Duodenal mucosa (tissue), 2 donors: ENCODE measurements at regions not wholly inside any gene's neighbourhood (a gene's known extent, or its start where the extent isn't known, plus 50 kb on each side); places are given as distances from the start of the nearest gene placed in this dataset.

Source experiments
- H3K27ac ChIP-seq: one replicate; pipeline ENCODE4 v1.7.0; 2013; ENCODE audit warnings: low read depth, low read length
- H3K27me3 ChIP-seq, 2 donors: one replicate each; pipeline ENCODE4 v1.7.0; 2013; ENCODE audit warnings: low read length in 2 of 2, control low read depth in 1 of 2; ENCODE audit not compliant: insufficient read depth in 2 of 2, control insufficient read depth in 1 of 2
- H3K36me3 ChIP-seq, 2 donors: one replicate each; pipeline ENCODE4 v1.7.0; 2013; ENCODE audit warnings: low read length in 2 of 2, control low read depth in 1 of 2; ENCODE audit not compliant: insufficient read depth in 2 of 2, control insufficient read depth in 1 of 2
- H3K4me1 ChIP-seq, 2 donors: one replicate each; pipeline ENCODE4 v1.7.0; 2013; ENCODE audit warnings: low read length in 2 of 2, control low read depth in 1 of 2; ENCODE audit not compliant: insufficient read depth in 2 of 2, control insufficient read depth in 1 of 2
- H3K4me3 ChIP-seq, 2 donors: one replicate each; pipeline ENCODE4 v1.7.0; 2013; ENCODE audit warnings: low read length in 2 of 2, low read depth in 1 of 2
- H3K9ac ChIP-seq, 2 donors: one replicate each; pipeline ENCODE4 v1.7.0; 2013; ENCODE audit warnings: low read length in 2 of 2, low read depth in 1 of 2
- H3K9me3 ChIP-seq, 2 donors: one replicate each; pipeline ENCODE4 v1.7.0; 2013; ENCODE audit warnings: low read length in 2 of 2, control low read depth in 1 of 2; ENCODE audit not compliant: control insufficient read depth in 1 of 2

- H3K4me1 ChIP-seq: no peaks in the 10 kb centered on the region
- no peak overlapping the region for H3K27ac ChIP-seq
- H3K27me3 ChIP-seq: no peaks in the 10 kb centered on the region
- no peak overlapping the region for H3K9ac ChIP-seq
- H3K36me3 ChIP-seq: no peaks in the 10 kb centered on the region
- H3K4me3 ChIP-seq: no peak overlapping the region
- H3K9me3 ChIP-seq: no peaks in the 10 kb centered on the region
Measured at GRCh38 chr1:221165839-221166500, 286.7 kb downstream of the HLX start.

GRCh38 chr1:221166559-221167318, 287.5 kb downstream of the HLX start:
- Histone ChIP-seq H3K4me1 (no peaks in the 10 kb centered on the region), H3K9me3 (no peaks in the 10 kb centered on the region), H3K4me3 (no peak overlapping the region), H3K27ac (no peak overlapping the region), H3K36me3 (no peaks in the 10 kb centered on the region), H3K9ac (no peak overlapping the region), H3K27me3 (no peaks in the 10 kb centered on the region)

- no peak overlapping the region for H3K9ac ChIP-seq
- H3K36me3 ChIP-seq: no peaks in the 10 kb centered on the region
- H3K27ac ChIP-seq: no peak overlapping the region
- no peaks in the 10 kb centered on the region for H3K9me3 ChIP-seq
- H3K27me3 ChIP-seq: no peaks in the 10 kb centered on the region
- H3K4me1 ChIP-seq: no peaks in the 10 kb centered on the region
- H3K4me3 ChIP-seq: no peak overlapping the region
Measured at GRCh38 chr1:221169447-221169889, 290.2 kb downstream of the HLX start.

GRCh38 chr1:221170171-221170570, 290.9 kb downstream of the HLX start:
- no peaks in the 10 kb centered on the region for H3K4me1 ChIP-seq
- H3K4me3 ChIP-seq: no peak overlapping the region
- H3K9me3 ChIP-seq: no peaks in the 10 kb centered on the region
- no peaks in the 10 kb centered on the region for H3K36me3 ChIP-seq
- no peak overlapping the region for H3K27ac ChIP-seq
- no peak overlapping the region for H3K9ac ChIP-seq
- no peaks in the 10 kb centered on the region for H3K27me3 ChIP-seq

- H3K9me3 ChIP-seq: no peaks in the 10 kb centered on the region
- H3K9ac ChIP-seq: no peak overlapping the region
- H3K27ac ChIP-seq: no peak overlapping the region
- no peak overlapping the region for H3K4me3 ChIP-seq
- no peaks in the 10 kb centered on the region for H3K27me3 ChIP-seq
- no peaks in the 10 kb centered on the region for H3K36me3 ChIP-seq
- no peaks in the 10 kb centered on the region for H3K4me1 ChIP-seq
Measured at GRCh38 chr1:221171768-221172167, 292.5 kb downstream of the HLX start.

GRCh38 chr1:221172841-221173240, 293.6 kb downstream of the HLX start:
- H3K36me3 ChIP-seq: no peaks in the 10 kb centered on the region
- no peak overlapping the region for H3K4me3 ChIP-seq
- H3K4me1 ChIP-seq: no peaks in the 10 kb centered on the region
- H3K9me3 ChIP-seq: no peaks in the 10 kb centered on the region
- no peak overlapping the region for H3K27ac ChIP-seq
- H3K9ac ChIP-seq: no peak overlapping the region
- H3K27me3 ChIP-seq: no peaks in the 10 kb centered on the region

GRCh38 chr1:221174330-221174993, 295.2 kb downstream of the HLX start:
- no peak overlapping the region for H3K4me3 ChIP-seq
- no peak overlapping the region for H3K27ac ChIP-seq

GRCh38 chr1:221175249-221175648, 296.0 kb downstream of the HLX start:
- Histone ChIP-seq H3K9me3 (no peaks in the 10 kb centered on the region), H3K9ac (no peak overlapping the region), H3K27me3 (no peaks in the 10 kb centered on the region), H3K36me3 (no peaks in the 10 kb centered on the region), H3K4me1 (no peaks in the 10 kb centered on the region), H3K27ac (no peak overlapping the region), H3K4me3 (no peak overlapping the region)

More at GRCh38 chr1:221174330-221174993, 295.2 kb downstream of the HLX start:
- H3K9me3 ChIP-seq: no peaks in the 10 kb centered on the region
- no peak overlapping the region for H3K9ac ChIP-seq
- H3K36me3 ChIP-seq: no peaks in the 10 kb centered on the region
- no peaks in the 10 kb centered on the region for H3K4me1 ChIP-seq
- no peaks in the 10 kb centered on the region for H3K27me3 ChIP-seq

- H3K9me3 ChIP-seq: no peaks in the 10 kb centered on the region
- H3K9ac ChIP-seq: no peak overlapping the region
- H3K4me1 ChIP-seq: no peaks in the 10 kb centered on the region
- H3K4me3 ChIP-seq: no peak overlapping the region
- H3K27me3 ChIP-seq: no peaks in the 10 kb centered on the region
- H3K36me3 ChIP-seq: no peaks in the 10 kb centered on the region
- H3K27ac ChIP-seq: no peak overlapping the region
Measured at GRCh38 chr1:221180704-221181368, 301.6 kb downstream of the HLX start.
